Testis (tissue), 2 donors: ENCODE measurements at regions not wholly inside any gene's neighbourhood (a gene's known extent, or its start where the extent isn't known, plus 50 kb on each side); places are given as distances from the start of the nearest gene placed in this dataset.

ENCODE experiments used
- DNase-seq: peaks from one replicate; pipeline ENCODE4 v3.0.0-alpha.2; 2019
- H3K27ac ChIP-seq, 2 donors: fragments of 200-600 bp; sonication (generic); one replicate each; pipeline ENCODE4 v1.5.1; 2019
- H3K27me3 ChIP-seq: fragments of 200-600 bp; sonication (generic); one replicate; pipeline ENCODE4 v1.5.1; 2019
- H3K36me3 ChIP-seq: fragments of 200-600 bp; sonication (generic); one replicate; pipeline ENCODE4 v1.5.1; 2017; ENCODE audit warnings: low read depth; ENCODE audit errors: missing control alignments
- H3K4me1 ChIP-seq: fragments of 200-600 bp; sonication (generic); one replicate; pipeline ENCODE4 v1.5.1; 2019
- H3K4me3 ChIP-seq, 2 donors: fragments of 200-600 bp; sonication (generic); one replicate each; pipeline ENCODE4 v1.5.1; 2017 to 2019
- H3K9me3 ChIP-seq: fragments of 200-600 bp; sonication (generic); one replicate; pipeline ENCODE4 v1.5.1; 2017
- CTCF ChIP-seq, 3 experiments: fragments of 450-650 bp in 2 of 3; fragments of 200-600 bp in 1 of 3; sonication (generic) in 1 of 3; IDR thresholded peaks; one replicate each; pipeline ENCODE4 v1.5.1; 2016 to 2019; ENCODE audit warnings: antibody characterized with exemption in 3 of 3, mild to moderate bottlenecking in 2 of 3, moderate library complexity in 1 of 3
- POLR2A ChIP-seq: fragments of 450-650 bp; IDR thresholded peaks from one replicate; pipeline ENCODE4 v1.6.1; 2017; ENCODE audit warnings: antibody characterized with exemption, mild to moderate bottlenecking, moderate library complexity
- WGBS, 2 donors: methylation state at CpG; one replicate each; pipeline ENCODE4 v1.1.5; 2018; 5-methylcytosine and 5-hydroxymethylcytosine counted together
- intact Hi-C: fragments of 100-400 bp; cut with DNase I; formaldehyde crosslinking; loops from one replicate; pipeline ENCODE4 v1.15.1; 2023; ENCODE audit warnings: low total_unique reads

GRCh38 chr18:27382567-27383216, 197.6 kb upstream of the CHST9 start:
- DNase-seq: no peak
- H3K36me3 ChIP-seq: no peaks in the 10 kb centered on the region
- no peaks in the 10 kb centered on the region for H3K4me1 ChIP-seq
- H3K27ac ChIP-seq: no peak overlapping the region
- TF ChIP-seq POLR2A: no peak
- TF ChIP-seq CTCF (IDR thresholded peaks at IDR 0.05): no peak
- no peaks in the 10 kb centered on the region for H3K9me3 ChIP-seq
- 69 to 78% methylated on average over 4 of the region's 4 CpGs for WGBS, 2 donors
- intact Hi-C loops: no loop called here
- no peak overlapping the region for H3K4me3 ChIP-seq
- H3K27me3 ChIP-seq: no peaks in the 10 kb centered on the region

GRCh38 chr18:27378431-27379095, 193.5 kb upstream of the CHST9 start:
- no peaks in the 10 kb centered on the region for H3K9me3 ChIP-seq
- TF ChIP-seq CTCF (IDR thresholded peaks at IDR 0.05) (no peak), POLR2A (no peak)
- H3K4me3 ChIP-seq: no peak overlapping the region
- intact Hi-C loops: no loop called here
- no peaks in the 10 kb centered on the region for H3K4me1 ChIP-seq
- H3K27ac ChIP-seq: no peak overlapping the region
- DNase-seq: no peak
- no peaks in the 10 kb centered on the region for H3K27me3 ChIP-seq
- no peaks in the 10 kb centered on the region for H3K36me3 ChIP-seq
- WGBS, 2 donors: 49 to 56% methylated on average over 2 of the region's 2 CpGs

- 71 to 93% methylated on average over 1 of the region's 1 CpG for WGBS, 2 donors
- Histone ChIP-seq H3K27me3 (no peaks in the 10 kb centered on the region), H3K4me3 (no peak overlapping the region), H3K9me3 (no peaks in the 10 kb centered on the region), H3K27ac (no peak overlapping the region), H3K4me1 (no peaks in the 10 kb centered on the region), H3K36me3 (no peaks in the 10 kb centered on the region)
- no peak for DNase-seq
- intact Hi-C loops: no loop called here
- TF ChIP-seq CTCF (IDR thresholded peaks at IDR 0.05) (no peak), POLR2A (no peak)
Measured at GRCh38 chr18:27377251-27377650, 192.1 kb upstream of the CHST9 start.

GRCh38 chr18:27372386-27372785, 187.3 kb upstream of the CHST9 start:
- TF ChIP-seq CTCF (IDR thresholded peaks at IDR 0.05) (no peak), POLR2A (no peak)
- DNase-seq: no peak
- Histone ChIP-seq H3K4me1 (no peaks in the 10 kb centered on the region), H3K4me3 (no peak overlapping the region), H3K9me3 (no peaks in the 10 kb centered on the region), H3K27ac (no peak overlapping the region), H3K36me3 (no peaks in the 10 kb centered on the region), H3K27me3 (no peaks in the 10 kb centered on the region)
- intact Hi-C loops: no loop called here
- WGBS, 2 donors: 19 to 29% methylated on average over 1 of the region's 1 CpG

GRCh38 chr18:27366665-27367064, 181.6 kb upstream of the CHST9 start:
- 80 to 82% methylated on average over 5 of the region's 5 CpGs for WGBS, 2 donors
- Histone ChIP-seq H3K27ac (no peak overlapping the region), H3K4me1 (no peaks in the 10 kb centered on the region), H3K36me3 (no peaks in the 10 kb centered on the region), H3K9me3 (no peaks in the 10 kb centered on the region), H3K27me3 (no peaks in the 10 kb centered on the region), H3K4me3 (no peak overlapping the region)
- DNase-seq: no peak
- TF ChIP-seq CTCF (IDR thresholded peaks at IDR 0.05) (no peak), POLR2A (no peak)
- intact Hi-C loops: no loop called here
